ENCODE measurements at regions not wholly inside any gene's neighbourhood (a gene's known extent, or its start where the extent isn't known, plus 50 kb on each side); places are given as distances from the start of the nearest gene placed in this dataset.

DNA sequence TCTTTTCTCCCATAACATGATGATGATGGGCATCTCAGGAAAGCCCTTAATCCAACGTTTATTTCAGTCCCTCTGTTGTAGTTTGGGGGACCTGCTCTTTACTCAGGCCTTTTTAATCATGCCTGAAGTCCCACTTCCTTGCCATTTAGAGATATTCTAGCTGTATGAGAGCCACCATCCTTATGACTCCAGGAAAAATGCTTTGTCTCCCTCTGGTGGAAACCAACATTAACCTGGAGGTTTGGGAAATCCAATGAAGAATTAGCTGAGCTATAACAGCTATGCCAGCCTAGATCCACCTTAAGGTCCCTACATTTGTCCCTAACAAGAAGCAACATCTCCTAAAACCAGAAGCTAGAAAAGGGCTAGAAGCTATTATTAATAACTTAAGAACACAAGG, 1399.1 kb downstream of the LRFN5 start:
- DNase-seq (ENCODE audit: low read depth in 2 of 2), result peak in 1 of 2 donors; percentile 42
- Histone ChIP-seq H3K4me1 (ENCODE audit: control insufficient read depth, extremely low read depth, insufficient read depth, low read length) (no peaks in the 10 kb centered on the region), H3K79me2 (ENCODE audit: control insufficient read depth, insufficient read depth, low read length) (no peaks in the 10 kb centered on the region)

DNA sequence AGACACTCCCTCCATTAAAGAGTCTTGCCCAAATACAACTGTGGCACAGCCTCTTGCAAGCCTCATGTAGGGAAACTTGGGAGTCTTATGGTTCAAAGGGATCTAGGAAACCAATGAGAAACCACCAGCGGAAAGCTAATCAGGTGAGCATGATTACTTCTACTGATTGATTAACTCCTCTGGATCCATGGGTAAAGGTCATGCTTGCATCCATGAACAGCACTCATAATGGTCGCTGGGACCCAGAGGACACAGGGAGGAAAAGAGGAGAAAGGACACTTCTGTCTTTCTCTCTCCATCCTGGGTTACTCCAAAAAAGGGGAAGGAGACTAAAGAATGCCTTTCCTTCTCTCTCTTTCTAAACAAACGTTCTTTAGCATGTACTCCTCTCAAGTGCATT, 1397.2 kb downstream of the LRFN5 start:
- TF ChIP-seq EZH2 (IDR thresholded peaks at IDR 0.05; ENCODE audit: low read length, missing control alignments) (no peak), CTCF (conservative IDR thresholded peaks at IDR 0.05 in 1 of 2, IDR thresholded peaks at IDR 0.05 in 1 of 2; ENCODE audit: low read depth in 1 of 2, low read length in 2 of 2) (no peak)
- Histone ChIP-seq H3K4me2 (ENCODE audit: extremely low read depth, insufficient read depth, low read length) (no peak overlapping the region), H4K20me1 (ENCODE audit: control insufficient read depth, extremely low read depth, insufficient read depth, low read length) (no peaks in the 10 kb centered on the region), H3K9me3 (ENCODE audit: control insufficient read depth, insufficient read depth, low read depth, low read length) (no peaks in the 10 kb centered on the region), H3K4me1 (ENCODE audit: control insufficient read depth, extremely low read depth, insufficient read depth, low read length) (no peaks in the 10 kb centered on the region), H3K27ac (ENCODE audit: insufficient read depth, low read length) (no peak overlapping the region), H3K36me3 (ENCODE audit: control insufficient read depth, insufficient read depth, low read length) (no peaks in the 10 kb centered on the region), H3K27me3 (ENCODE audit: control insufficient read depth, insufficient read depth, low read length) (no peaks in the 10 kb centered on the region), H3K9ac (ENCODE audit: insufficient read depth, low read length) (no peak overlapping the region), H3K4me3 (replicated peaks in 1 of 4; ENCODE audit: control extremely low read depth in 1 of 4, insufficient read depth in 1 of 4, low read depth in 3 of 4, low read length in 4 of 4) (no peak overlapping the region), H2AFZ (ENCODE audit: low read length) (no peak overlapping the region), H3K79me2 (ENCODE audit: control insufficient read depth, insufficient read depth, low read length) (no peaks in the 10 kb centered on the region)
- DNase-seq (ENCODE audit: low read depth in 2 of 2), result peak; percentile 8 to 54

More for the DNA sequence above, 1399.1 kb downstream of the LRFN5 start:
- Histone ChIP-seq H3K4me2 (ENCODE audit: extremely low read depth, insufficient read depth, low read length) (no peak overlapping the region), H3K27ac (ENCODE audit: insufficient read depth, low read length) (no peak overlapping the region), H3K36me3 (ENCODE audit: control insufficient read depth, insufficient read depth, low read length) (no peaks in the 10 kb centered on the region), H4K20me1 (ENCODE audit: control insufficient read depth, extremely low read depth, insufficient read depth, low read length) (no peaks in the 10 kb centered on the region), H3K9me3 (ENCODE audit: control insufficient read depth, insufficient read depth, low read depth, low read length) (no peaks in the 10 kb centered on the region), H3K27me3 (ENCODE audit: control insufficient read depth, insufficient read depth, low read length) (no peaks in the 10 kb centered on the region), H3K9ac (ENCODE audit: insufficient read depth, low read length) (no peak overlapping the region), H2AFZ (ENCODE audit: low read length) (no peak overlapping the region), H3K4me3 (replicated peaks in 1 of 4; ENCODE audit: control extremely low read depth in 1 of 4, insufficient read depth in 1 of 4, low read depth in 3 of 4, low read length in 4 of 4) (no peak overlapping the region)
- TF ChIP-seq CTCF (conservative IDR thresholded peaks at IDR 0.05 in 1 of 2, IDR thresholded peaks at IDR 0.05 in 1 of 2; ENCODE audit: low read depth in 1 of 2, low read length in 2 of 2), result peak; percentile 6 to 43
- no peak for TF ChIP-seq EZH2 (IDR thresholded peaks at IDR 0.05; ENCODE audit: low read length, missing control alignments)

DNA sequence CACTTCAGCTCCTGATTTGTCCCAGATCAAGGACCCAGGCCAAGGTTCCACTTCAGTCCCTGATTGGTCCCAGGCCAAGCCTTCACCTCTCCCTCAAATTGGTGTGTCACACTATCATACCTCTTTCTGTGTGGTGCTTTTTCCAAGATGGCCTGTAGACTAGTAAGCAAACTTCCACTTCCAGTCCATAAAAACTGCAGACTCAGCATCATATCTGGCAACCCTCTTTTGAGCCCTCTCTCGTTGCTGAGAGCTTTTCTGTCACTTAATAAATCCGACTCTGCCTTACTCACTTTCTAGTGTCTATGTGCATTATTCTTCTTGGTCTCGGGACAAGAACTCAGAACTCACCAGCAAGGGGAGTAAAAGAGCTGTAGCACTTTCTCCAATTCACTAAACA, 1395.1 kb downstream of the LRFN5 start:
- peak in 1 of 2 donors; percentile 2 for DNase-seq (ENCODE audit: low read depth in 2 of 2)
- TF ChIP-seq CTCF (conservative IDR thresholded peaks at IDR 0.05 in 1 of 2, IDR thresholded peaks at IDR 0.05 in 1 of 2; ENCODE audit: low read depth in 1 of 2, low read length in 2 of 2), result no peak
- TF ChIP-seq EZH2 (IDR thresholded peaks at IDR 0.05; ENCODE audit: low read length, missing control alignments), result no peak
- H4K20me1 ChIP-seq (ENCODE audit: control insufficient read depth, extremely low read depth, insufficient read depth, low read length), result no peaks in the 10 kb centered on the region

More for the DNA sequence above, 1395.1 kb downstream of the LRFN5 start:
- no peaks in the 10 kb centered on the region for H3K4me1 ChIP-seq (ENCODE audit: control insufficient read depth, extremely low read depth, insufficient read depth, low read length)
- no peaks in the 10 kb centered on the region for H3K79me2 ChIP-seq (ENCODE audit: control insufficient read depth, insufficient read depth, low read length)
- H2AFZ ChIP-seq (ENCODE audit: low read length), result no peak overlapping the region
- H3K4me2 ChIP-seq (ENCODE audit: extremely low read depth, insufficient read depth, low read length), result no peak overlapping the region
- H3K36me3 ChIP-seq (ENCODE audit: control insufficient read depth, insufficient read depth, low read length), result no peaks in the 10 kb centered on the region
- H3K9ac ChIP-seq (ENCODE audit: insufficient read depth, low read length), result no peak overlapping the region
- no peaks in the 10 kb centered on the region for H3K27me3 ChIP-seq (ENCODE audit: control insufficient read depth, insufficient read depth, low read length)
- no peaks in the 10 kb centered on the region for H3K9me3 ChIP-seq (ENCODE audit: control insufficient read depth, insufficient read depth, low read depth, low read length)
- no peak overlapping the region for H3K4me3 ChIP-seq (replicated peaks in 1 of 4; ENCODE audit: control extremely low read depth in 1 of 4, insufficient read depth in 1 of 4, low read depth in 3 of 4, low read length in 4 of 4)
- no peak overlapping the region for H3K27ac ChIP-seq (ENCODE audit: insufficient read depth, low read length)
